Esophagus squamous epithelium (tissue), 4 donors: ENCODE measurements at regions not wholly inside any gene's neighbourhood (a gene's known extent, or its start where the extent isn't known, plus 50 kb on each side); places are given as distances from the start of the nearest gene placed in this dataset.

Source experiments
- POLR2A ChIP-seq, 4 donors: fragments of 450-650 bp; IDR thresholded peaks; one replicate each; pipeline ENCODE4 v1.6.1; 2017; ENCODE audit warnings: antibody characterized with exemption in 4 of 4, mild to moderate bottlenecking in 4 of 4, moderate library complexity in 3 of 4
- TF ChIP-seq, protein P1 (sequence below), 6 experiments: fragments of 450-650 bp in 4 of 6; fragments of 200-600 bp in 2 of 6; sonication (generic) in 2 of 6; IDR thresholded peaks; one replicate each; pipeline ENCODE4 v1.5.1; 2016 to 2019; ENCODE audit warnings: antibody characterized with exemption in 6 of 6, mild to moderate bottlenecking in 4 of 6, moderate library complexity in 4 of 6

- no peak for TF ChIP-seq POLR2A (IDR thresholded peaks at IDR 0.05)
- TF ChIP-seq, protein P1, sequence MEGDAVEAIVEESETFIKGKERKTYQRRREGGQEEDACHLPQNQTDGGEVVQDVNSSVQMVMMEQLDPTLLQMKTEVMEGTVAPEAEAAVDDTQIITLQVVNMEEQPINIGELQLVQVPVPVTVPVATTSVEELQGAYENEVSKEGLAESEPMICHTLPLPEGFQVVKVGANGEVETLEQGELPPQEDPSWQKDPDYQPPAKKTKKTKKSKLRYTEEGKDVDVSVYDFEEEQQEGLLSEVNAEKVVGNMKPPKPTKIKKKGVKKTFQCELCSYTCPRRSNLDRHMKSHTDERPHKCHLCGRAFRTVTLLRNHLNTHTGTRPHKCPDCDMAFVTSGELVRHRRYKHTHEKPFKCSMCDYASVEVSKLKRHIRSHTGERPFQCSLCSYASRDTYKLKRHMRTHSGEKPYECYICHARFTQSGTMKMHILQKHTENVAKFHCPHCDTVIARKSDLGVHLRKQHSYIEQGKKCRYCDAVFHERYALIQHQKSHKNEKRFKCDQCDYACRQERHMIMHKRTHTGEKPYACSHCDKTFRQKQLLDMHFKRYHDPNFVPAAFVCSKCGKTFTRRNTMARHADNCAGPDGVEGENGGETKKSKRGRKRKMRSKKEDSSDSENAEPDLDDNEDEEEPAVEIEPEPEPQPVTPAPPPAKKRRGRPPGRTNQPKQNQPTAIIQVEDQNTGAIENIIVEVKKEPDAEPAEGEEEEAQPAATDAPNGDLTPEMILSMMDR (IDR thresholded peaks at IDR 0.05): no peak
Observed at GRCh38 chr11:13174090-13174489, 103.5 kb upstream of the BMAL1 start.
